HepG2 (cell line): ENCODE measurements at regions not wholly inside any gene's neighbourhood (a gene's known extent, or its start where the extent isn't known, plus 50 kb on each side); places are given as distances from the start of the nearest gene placed in this dataset.

Source experiments
- EP300 ChIP-seq, 3 experiments: sonication (generic) in 1 of 3; formaldehyde crosslinking in 1 of 3; IDR thresholded peaks; 2 replicates each; pipeline versions ENCODE4 v1.5.1 to v1.6.1; 2011 to 2020; ENCODE audit warnings: low read depth in 2 of 3, low read length in 2 of 3, borderline replicate concordance in 1 of 3, improper control_type of control experiment in 1 of 3, mild to moderate bottlenecking in 1 of 3, missing genetic modification reagents in 1 of 3, moderate library complexity in 1 of 3
- MTA1 ChIP-seq: sonication (generic); formaldehyde crosslinking; IDR thresholded peaks from 2 replicates; pipeline ENCODE4 v1.4.0; 2020; ENCODE audit warnings: missing genetic modification reagents, mild to moderate bottlenecking, borderline replicate concordance
- PHF20 ChIP-seq: sonication (generic); formaldehyde crosslinking; IDR thresholded peaks from 2 replicates; pipeline ENCODE4 v1.5.0; 2020; ENCODE audit warnings: mild to moderate bottlenecking, missing genetic modification reagents
- POLR2AphosphoS5 ChIP-seq: IDR thresholded peaks from 2 replicates; pipeline ENCODE4 v1.6.1; 2012; ENCODE audit warnings: low read depth, low read length
- ZFP36L1 ChIP-seq: sonication (generic); formaldehyde crosslinking; IDR thresholded peaks from 2 replicates; pipeline ENCODE4 v1.8.0; 2022; ENCODE audit warnings: mild to moderate bottlenecking, missing genetic modification reagents, moderate library complexity
- ZNF768 ChIP-seq: sonication (generic); formaldehyde crosslinking; IDR thresholded peaks from 2 replicates; pipeline ENCODE4 v1.4.0; 2020; ENCODE audit warnings: missing genetic modification reagents
- ZSCAN21 ChIP-seq: sonication (generic); formaldehyde crosslinking; IDR thresholded peaks from 2 replicates; pipeline ENCODE4 v1.8.0; 2022; ENCODE audit warnings: mild to moderate bottlenecking, missing genetic modification reagents, moderate library complexity, borderline replicate concordance

- TF ChIP-seq EP300 (IDR thresholded peaks at IDR 0.05; ENCODE audit: low read depth in 2 of 2, low read length in 2 of 2) (no peak), EP300 (CRISPR knock-in tag; IDR thresholded peaks at IDR 0.05; ENCODE audit: borderline replicate concordance) (no peak), ZFP36L1 (no peak), ZSCAN21 (CRISPR knock-in tag) (no peak), MTA1 (CRISPR knock-in tag) (no peak), POLR2AphosphoS5 (peak; percentile 47; the same call in 1 of the 2 replicates), PHF20 (CRISPR knock-in tag) (no peak), ZNF768 (no peak)
Observed at GRCh38 chr3:125916376-125916978, 52.5 kb upstream of the ROPN1B start.
